Astrocyte of the cerebellum (primary cell): ENCODE measurements at regions not wholly inside any gene's neighbourhood (a gene's known extent, or its start where the extent isn't known, plus 50 kb on each side); places are given as distances from the start of the nearest gene placed in this dataset.
A peak's percentile ranks its signal among the peaks of the same experiment; 100 is the strongest.

Experiments used
- DNase-seq: peaks from one replicate; pipeline ENCODE4 v3.0.0-alpha.2; 2011; ENCODE audit warnings: low read depth
- H3K4me3 ChIP-seq: 2 replicates; pipeline ENCODE4 v1.5.1; 2011; ENCODE audit warnings: mild to moderate bottlenecking, low read depth, low read length, moderate library complexity
- CTCF ChIP-seq: IDR thresholded peaks from 2 replicates; pipeline ENCODE4 v1.5.1; 2012; ENCODE audit warnings: low read length, low read depth, moderate library complexity, mild to moderate bottlenecking; ENCODE audit errors: missing control alignments
- in situ Hi-C: cut with HindIII; loops from 2 replicates; pipeline ENCODE4 v1.10.0; 2017; ENCODE audit warnings: low sequenced_read_pairs

GRCh38 chr12:13880613-13881012, 100.8 kb downstream of the GRIN2B start:
- in situ Hi-C loops = no loop called here

GRCh38 chr12:13875744-13876143, 105.7 kb downstream of the GRIN2B start:
- no peak overlapping the region for H3K4me3 ChIP-seq
- in situ Hi-C loops = no loop called here
- DNase-seq = no peak
- no peak for TF ChIP-seq CTCF

More at GRCh38 chr12:13880613-13881012, 100.8 kb downstream of the GRIN2B start:
- no peak for TF ChIP-seq CTCF
- H3K4me3 ChIP-seq = no peak overlapping the region
- no peak for DNase-seq

- no peak for DNase-seq
- no peak for TF ChIP-seq CTCF
- in situ Hi-C loops = no loop called here
- no peak overlapping the region for H3K4me3 ChIP-seq
Measured at GRCh38 chr12:13870255-13870654, 111.1 kb downstream of the GRIN2B start.

GRCh38 chr12:13864081-13864673, 117.2 kb downstream of the GRIN2B start:
- in situ Hi-C loops = no loop called here
- H3K4me3 ChIP-seq = no peak overlapping the region
- TF ChIP-seq CTCF = peak; percentile 96
- peak; percentile 49 for DNase-seq

- TF ChIP-seq CTCF = no peak
- in situ Hi-C loops = no loop called here
- no peak for DNase-seq
- no peak overlapping the region for H3K4me3 ChIP-seq
Measured at GRCh38 chr12:13857750-13858149, 123.7 kb downstream of the GRIN2B start.

GRCh38 chr12:13853471-13853870, 127.9 kb downstream of the GRIN2B start:
- no peak overlapping the region for H3K4me3 ChIP-seq
- in situ Hi-C loops = no loop called here
- TF ChIP-seq CTCF = no peak
- DNase-seq = no peak
